ENCODE measurements at regions not wholly inside any gene's neighbourhood (a gene's known extent, or its start where the extent isn't known, plus 50 kb on each side); places are given as distances from the start of the nearest gene placed in this dataset.
A peak's percentile ranks its signal among the peaks of the same experiment; 100 is the strongest.

GRCh38 chr6:81863123-81863522 is 110.6 kb upstream of the TENT5A start:
- DNase-seq (ENCODE audit: low spot score), result no peak

GRCh38 chr6:81861281-81861680 is 108.8 kb upstream of the TENT5A start:
- DNase-seq (ENCODE audit: low spot score), result no peak

- DNase-seq (ENCODE audit: low spot score), result no peak
Measured at GRCh38 chr6:81859884-81860283, 107.4 kb upstream of the TENT5A start.

- no peak for DNase-seq (ENCODE audit: low spot score)
Measured at GRCh38 chr6:81857812-81858211, 105.3 kb upstream of the TENT5A start.

GRCh38 chr6:81856872-81857271 is 104.4 kb upstream of the TENT5A start:
- no peak for DNase-seq (ENCODE audit: low spot score)

- no peak for DNase-seq (ENCODE audit: low spot score)
Measured at GRCh38 chr6:81854474-81854873, 102.0 kb upstream of the TENT5A start.

- DNase-seq (ENCODE audit: low spot score), result no peak
Measured at GRCh38 chr6:81853975-81854374, 101.5 kb upstream of the TENT5A start.

GRCh38 chr6:81849248-81849647 is 96.8 kb upstream of the TENT5A start:
- DNase-seq (ENCODE audit: low spot score), result no peak

GRCh38 chr6:81847866-81848265 is 95.4 kb upstream of the TENT5A start:
- no peak for DNase-seq (ENCODE audit: low spot score)

GRCh38 chr6:81844686-81845085 is 92.2 kb upstream of the TENT5A start:
- DNase-seq (ENCODE audit: low spot score), result no peak

GRCh38 chr6:81843302-81843701 is 90.8 kb upstream of the TENT5A start:
- DNase-seq (ENCODE audit: low spot score), result no peak

GRCh38 chr6:81842254-81842653 is 89.8 kb upstream of the TENT5A start:
- no peak for DNase-seq (ENCODE audit: low spot score)

- no peak for DNase-seq (ENCODE audit: low spot score)
Measured at GRCh38 chr6:81838724-81839426, 86.4 kb upstream of the TENT5A start.

GRCh38 chr6:81838031-81838430 is 85.5 kb upstream of the TENT5A start:
- DNase-seq (ENCODE audit: low spot score), result peak; percentile 66

GRCh38 chr6:81834141-81834681 is 81.7 kb upstream of the TENT5A start:
- peak; percentile 21 for DNase-seq (ENCODE audit: low spot score)

GRCh38 chr6:81832304-81832703 is 79.8 kb upstream of the TENT5A start:
- DNase-seq (ENCODE audit: low spot score), result no peak

- no peak for DNase-seq (ENCODE audit: low spot score)
Measured at GRCh38 chr6:81831274-81831673, 78.8 kb upstream of the TENT5A start.

- no peak for DNase-seq (ENCODE audit: low spot score)
Measured at GRCh38 chr6:81826784-81827183, 74.3 kb upstream of the TENT5A start.

GRCh38 chr6:81822568-81822967 is 70.1 kb upstream of the TENT5A start:
- no peak for DNase-seq (ENCODE audit: low spot score)

- DNase-seq (ENCODE audit: low spot score), result no peak
Measured at GRCh38 chr6:81821449-81821848, 69.0 kb upstream of the TENT5A start.

GRCh38 chr6:81820980-81821379 is 68.5 kb upstream of the TENT5A start:
- DNase-seq (ENCODE audit: low spot score), result no peak

GRCh38 chr6:81820422-81820821 is 67.9 kb upstream of the TENT5A start:
- no peak for DNase-seq (ENCODE audit: low spot score)

GRCh38 chr6:81819767-81820166 is 67.3 kb upstream of the TENT5A start:
- no peak for DNase-seq (ENCODE audit: low spot score)

- DNase-seq (ENCODE audit: low spot score), result no peak
Measured at GRCh38 chr6:81818901-81819361, 66.5 kb upstream of the TENT5A start.
